Ectodermal cell (in vitro differentiated cells): ENCODE measurements at regions not wholly inside any gene's neighbourhood (a gene's known extent, or its start where the extent isn't known, plus 50 kb on each side); places are given as distances from the start of the nearest gene placed in this dataset.

Experiments used
- H3K27ac ChIP-seq: 2 replicates; pipeline ENCODE4 v1.7.0; 2013; ENCODE audit warnings: mild to moderate bottlenecking, low read depth, low read length; ENCODE audit not compliant: insufficient read depth, poor library complexity, severe bottlenecking
- H3K27me3 ChIP-seq: 2 replicates; pipeline ENCODE4 v1.7.0; 2013; ENCODE audit warnings: mild to moderate bottlenecking, low read length; ENCODE audit not compliant: insufficient read depth, control insufficient read depth, poor library complexity, severe bottlenecking
- H3K36me3 ChIP-seq: one replicate; pipeline ENCODE4 v1.7.0; 2013; ENCODE audit warnings: low read length; ENCODE audit not compliant: control insufficient read depth, insufficient read depth
- H3K4me1 ChIP-seq: one replicate; pipeline ENCODE4 v1.7.0; 2013; ENCODE audit warnings: low read length; ENCODE audit not compliant: control insufficient read depth, insufficient read depth
- H3K4me3 ChIP-seq: 2 replicates; pipeline ENCODE4 v1.7.0; 2013; ENCODE audit warnings: low read depth, low read length, control low read depth; ENCODE audit not compliant: insufficient read depth
- H3K9me3 ChIP-seq: 2 replicates; pipeline ENCODE4 v1.7.0; 2013; ENCODE audit warnings: mild to moderate bottlenecking, low read length, moderate library complexity; ENCODE audit not compliant: control insufficient read depth
- WGBS, 2 experiments: methylation state at CpG; one replicate each; pipeline ENCODE4 v1.1.7; 2013; ENCODE audit warnings: missing lambda C conversion rate in 2 of 2; 5-methylcytosine and 5-hydroxymethylcytosine counted together

GRCh38 chr10:30560326-30560725 is 69.2 kb downstream of the LYZL2 start:
- WGBS, 2 experiments, result 81 to 85% methylated on average over 2 of the region's 2 CpGs
- no peaks in the 10 kb centered on the region for H3K36me3 ChIP-seq
- no peaks in the 10 kb centered on the region for H3K4me1 ChIP-seq
- no peak overlapping the region for H3K27ac ChIP-seq
- no peaks in the 10 kb centered on the region for H3K9me3 ChIP-seq
- no peak overlapping the region for H3K4me3 ChIP-seq
- no peaks in the 10 kb centered on the region for H3K27me3 ChIP-seq

- WGBS, 2 experiments, result 70 to 71% methylated on average over 9 of the region's 9 CpGs
These were observed 70.4 kb downstream of the LYZL2 start for GRCh38 chr10:30559180-30559579.

GRCh38 chr10:30558411-30558810 is 71.1 kb downstream of the LYZL2 start:
- no peaks in the 10 kb centered on the region for H3K9me3 ChIP-seq
- 76 to 78% methylated on average over 12 of the region's 14 CpGs for WGBS, 2 experiments
- no peaks in the 10 kb centered on the region for H3K27me3 ChIP-seq
- H3K27ac ChIP-seq, result no peak overlapping the region
- H3K36me3 ChIP-seq, result no peaks in the 10 kb centered on the region
- H3K4me1 ChIP-seq, result peaks cover 10% of the 10 kb centered on the region
- H3K4me3 ChIP-seq, result no peak overlapping the region

More at GRCh38 chr10:30559180-30559579, 70.4 kb downstream of the LYZL2 start:
- Histone ChIP-seq H3K36me3 (no peaks in the 10 kb centered on the region), H3K4me1 (peaks cover 2% of the 10 kb centered on the region), H3K9me3 (no peaks in the 10 kb centered on the region), H3K4me3 (no peak overlapping the region), H3K27ac (no peak overlapping the region), H3K27me3 (no peaks in the 10 kb centered on the region)

- Histone ChIP-seq H3K9me3 (no peaks in the 10 kb centered on the region), H3K27ac (no peak overlapping the region), H3K27me3 (no peaks in the 10 kb centered on the region), H3K4me3 (no peak overlapping the region), H3K4me1 (peaks cover 11% of the 10 kb centered on the region), H3K36me3 (no peaks in the 10 kb centered on the region)
- WGBS, 2 experiments, result 84 to 89% methylated on average over 8 of the region's 8 CpGs
These were observed 71.7 kb downstream of the LYZL2 start for GRCh38 chr10:30557884-30558283.

GRCh38 chr10:30556189-30556588 is 73.4 kb downstream of the LYZL2 start:
- H3K36me3 ChIP-seq, result no peaks in the 10 kb centered on the region
- no peaks in the 10 kb centered on the region for H3K9me3 ChIP-seq
- 89 to 98% methylated on average over 1 of the region's 1 CpG for WGBS, 2 experiments
- no peak overlapping the region for H3K4me3 ChIP-seq
- H3K4me1 ChIP-seq, result peaks cover 11% of the 10 kb centered on the region
- H3K27ac ChIP-seq, result no peak overlapping the region
- H3K27me3 ChIP-seq, result no peaks in the 10 kb centered on the region

- Histone ChIP-seq H3K27me3 (no peaks in the 10 kb centered on the region), H3K27ac (no peak overlapping the region), H3K4me1 (peaks cover 11% of the 10 kb centered on the region), H3K9me3 (no peaks in the 10 kb centered on the region), H3K36me3 (no peaks in the 10 kb centered on the region), H3K4me3 (no peak overlapping the region)
- WGBS, 2 experiments, result 81 to 85% methylated on average over 5 of the region's 5 CpGs
These were observed 74.1 kb downstream of the LYZL2 start for GRCh38 chr10:30555465-30555864.

GRCh38 chr10:30554440-30554825 is 75.1 kb downstream of the LYZL2 start:
- no peak overlapping the region for H3K27ac ChIP-seq
- no peak overlapping the region for H3K4me3 ChIP-seq

GRCh38 chr10:30553626-30554439 is 75.7 kb downstream of the LYZL2 start:
- Histone ChIP-seq H3K27ac (no peak overlapping the region), H3K4me3 (no peak overlapping the region), H3K36me3 (no peaks in the 10 kb centered on the region), H3K9me3 (no peaks in the 10 kb centered on the region), H3K27me3 (no peaks in the 10 kb centered on the region), H3K4me1 (peaks cover 11% of the 10 kb centered on the region)
- WGBS, 2 experiments, result 10 to 17% methylated on average over 12 of the region's 12 CpGs

More at GRCh38 chr10:30554440-30554825, 75.1 kb downstream of the LYZL2 start:
- Histone ChIP-seq H3K27me3 (no peaks in the 10 kb centered on the region), H3K9me3 (no peaks in the 10 kb centered on the region), H3K4me1 (peaks cover 11% of the 10 kb centered on the region), H3K36me3 (no peaks in the 10 kb centered on the region)
- 62 to 76% methylated on average over 5 of the region's 5 CpGs for WGBS, 2 experiments

GRCh38 chr10:30553018-30553625 is 76.4 kb downstream of the LYZL2 start:
- WGBS, 2 experiments, result 7 to 13% methylated on average over 6 to 7 of the region's 7 CpGs
- Histone ChIP-seq H3K4me3 (no peak overlapping the region), H3K27ac (peak overlapping the region; percentile 61), H3K27me3 (no peaks in the 10 kb centered on the region), H3K9me3 (no peaks in the 10 kb centered on the region), H3K36me3 (no peaks in the 10 kb centered on the region), H3K4me1 (peaks cover 11% of the 10 kb centered on the region)

- 90 to 93% methylated on average over 10 of the region's 10 CpGs for WGBS, 2 experiments
- no peak overlapping the region for H3K27ac ChIP-seq
- H3K4me3 ChIP-seq, result no peak overlapping the region
- H3K4me1 ChIP-seq, result peaks cover 11% of the 10 kb centered on the region
- H3K27me3 ChIP-seq, result no peaks in the 10 kb centered on the region
- H3K9me3 ChIP-seq, result no peaks in the 10 kb centered on the region
- no peaks in the 10 kb centered on the region for H3K36me3 ChIP-seq
These were observed 78.4 kb downstream of the LYZL2 start for GRCh38 chr10:30550967-30551815.
